ENCODE measurements at regions not wholly inside any gene's neighbourhood (a gene's known extent, or its start where the extent isn't known, plus 50 kb on each side); places are given as distances from the start of the nearest gene placed in this dataset.
A peak's percentile ranks its signal among the peaks of the same experiment; 100 is the strongest.

- no peak for FAIRE-seq
- TF ChIP-seq POLR2A (IDR thresholded peaks at IDR 0.05; ENCODE audit: low read depth, low read length): no peak
- TF ChIP-seq POLR2AphosphoS5 (IDR thresholded peaks at IDR 0.05; ENCODE audit: low read depth, low read length): no peak
- no peak for TF ChIP-seq TAF1 (IDR thresholded peaks at IDR 0.05; ENCODE audit: borderline replicate concordance, low read depth, low read length)
- DNase-seq (ENCODE audit: insufficient read length): no peak
These were observed 158.0 kb upstream of the IL12A start for GRCh38 chr3:159830523-159831154.

DNA sequence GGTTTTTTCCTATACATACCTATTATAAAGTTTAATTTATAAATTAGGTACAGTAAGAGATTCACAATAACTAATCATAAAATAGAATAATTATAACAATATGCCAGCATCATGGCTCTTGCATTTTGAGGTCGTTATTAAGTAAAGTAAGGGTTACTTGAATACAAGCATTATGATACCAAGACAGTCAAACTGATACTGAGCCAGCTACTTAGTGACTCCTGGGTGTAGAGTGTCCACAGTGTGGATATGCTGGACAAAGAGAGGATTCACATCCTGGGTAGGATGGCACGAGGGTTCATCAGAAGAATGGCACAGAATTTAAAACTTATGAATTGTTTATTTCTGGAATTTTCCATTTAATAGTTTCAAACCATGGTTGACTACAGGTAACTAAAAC is 157.2 kb upstream of the IL12A start:
- TF ChIP-seq TAF1 (IDR thresholded peaks at IDR 0.05; ENCODE audit: borderline replicate concordance, low read depth, low read length): no peak
- no peak for TF ChIP-seq POLR2AphosphoS5 (IDR thresholded peaks at IDR 0.05; ENCODE audit: low read depth, low read length)
- no peak for TF ChIP-seq POLR2A (IDR thresholded peaks at IDR 0.05; ENCODE audit: low read depth, low read length)
- peak; percentile 9 for FAIRE-seq
- DNase-seq (ENCODE audit: insufficient read length): no peak

GRCh38 chr3:159832024-159832423 is 156.6 kb upstream of the IL12A start:
- TF ChIP-seq TAF1 (IDR thresholded peaks at IDR 0.05; ENCODE audit: borderline replicate concordance, low read depth, low read length): no peak
- no peak for TF ChIP-seq POLR2A (IDR thresholded peaks at IDR 0.05; ENCODE audit: low read depth, low read length)
- no peak for TF ChIP-seq POLR2AphosphoS5 (IDR thresholded peaks at IDR 0.05; ENCODE audit: low read depth, low read length)
- DNase-seq (ENCODE audit: insufficient read length): no peak
- FAIRE-seq: peak; percentile 53

DNA sequence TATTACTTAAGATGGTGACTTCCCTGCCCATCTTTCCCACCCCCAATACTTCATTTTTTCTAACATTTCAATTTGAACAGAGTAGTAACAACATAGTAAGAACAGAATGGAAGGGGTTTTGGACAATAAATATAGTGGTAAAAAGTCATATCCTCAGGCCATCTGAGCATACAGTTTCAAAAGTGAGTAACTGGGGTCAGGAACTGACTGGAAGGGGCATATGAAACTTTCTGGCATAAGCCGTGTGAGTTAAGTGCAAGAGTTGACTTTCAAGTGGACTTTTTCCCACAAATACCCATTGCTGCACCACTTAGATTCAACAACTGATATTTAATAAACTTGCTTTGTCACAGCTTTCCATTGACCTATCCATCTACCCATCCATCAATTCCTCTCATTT is 153.5 kb upstream of the IL12A start:
- DNase-seq (ENCODE audit: insufficient read length): no peak
- TF ChIP-seq TAF1 (IDR thresholded peaks at IDR 0.05; ENCODE audit: borderline replicate concordance, low read depth, low read length): no peak
- TF ChIP-seq POLR2AphosphoS5 (IDR thresholded peaks at IDR 0.05; ENCODE audit: low read depth, low read length): no peak
- FAIRE-seq: no peak

GRCh38 chr3:159837725-159838124 is 150.9 kb upstream of the IL12A start:
- FAIRE-seq: no peak
- no peak for DNase-seq (ENCODE audit: insufficient read length)
- TF ChIP-seq TAF1 (IDR thresholded peaks at IDR 0.05; ENCODE audit: borderline replicate concordance, low read depth, low read length): no peak
- TF ChIP-seq POLR2AphosphoS5 (IDR thresholded peaks at IDR 0.05; ENCODE audit: low read depth, low read length): no peak
- no peak for TF ChIP-seq POLR2A (IDR thresholded peaks at IDR 0.05; ENCODE audit: low read depth, low read length)

GRCh38 chr3:159838938-159839337 is 149.7 kb upstream of the IL12A start:
- FAIRE-seq (no peak), DNase-seq (ENCODE audit: insufficient read length) (no peak)
- TF ChIP-seq TAF1 (IDR thresholded peaks at IDR 0.05; ENCODE audit: borderline replicate concordance, low read depth, low read length) (no peak), POLR2A (IDR thresholded peaks at IDR 0.05; ENCODE audit: low read depth, low read length) (no peak), POLR2AphosphoS5 (IDR thresholded peaks at IDR 0.05; ENCODE audit: low read depth, low read length) (no peak)

DNA sequence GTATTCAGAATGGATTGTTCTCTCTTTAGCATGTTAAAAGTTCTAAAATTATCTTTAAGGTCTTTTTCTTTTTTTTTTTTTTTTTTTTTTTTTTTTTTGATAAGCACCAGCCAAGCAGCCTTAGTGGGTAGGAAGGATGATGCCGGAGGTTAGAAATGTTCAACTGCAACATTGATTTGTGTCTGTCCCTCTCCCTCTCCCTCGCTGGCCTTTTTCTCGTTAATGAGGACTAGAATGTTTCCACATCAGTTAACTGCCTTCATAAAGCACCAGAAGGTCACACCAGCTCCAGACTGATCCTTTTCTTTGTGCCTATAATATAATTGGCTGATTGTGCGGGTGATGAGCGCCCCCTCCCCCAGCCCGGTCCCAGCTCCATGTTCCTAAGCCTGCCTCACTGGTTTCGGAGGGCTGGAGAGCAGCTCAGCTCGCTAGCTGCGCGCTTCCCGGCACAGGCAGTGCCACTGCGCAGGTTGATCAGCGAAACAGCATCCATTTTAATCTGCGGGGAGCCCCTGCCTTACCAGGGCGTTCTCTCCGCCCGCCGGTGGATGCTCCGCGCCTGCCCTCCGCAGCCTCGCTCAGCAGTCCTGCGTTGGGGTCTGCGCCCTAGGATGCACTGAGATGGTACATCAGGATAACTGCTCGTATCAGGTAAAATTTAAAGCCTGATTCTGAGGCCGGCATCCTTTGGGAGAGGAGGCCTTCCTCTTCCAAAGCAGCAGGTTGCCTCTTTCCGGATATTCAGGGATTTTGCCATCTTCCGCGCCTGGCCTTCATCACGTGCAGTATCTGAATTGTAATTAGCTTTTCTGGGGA is 148.9 kb upstream of the IL12A start, which contains the start of gene SCHIP1:
Gene SCHIP1 (plus strand): TSS at position 301 of the 819 bp plus-strand sequence.
- FAIRE-seq (peak; percentile 85), DNase-seq (ENCODE audit: insufficient read length) (no peak)
- TF ChIP-seq POLR2A (IDR thresholded peaks at IDR 0.05; ENCODE audit: low read depth, low read length) (no peak), POLR2AphosphoS5 (IDR thresholded peaks at IDR 0.05; ENCODE audit: low read depth, low read length) (no peak), TAF1 (IDR thresholded peaks at IDR 0.05; ENCODE audit: borderline replicate concordance, low read depth, low read length) (no peak)

- DNase-seq (ENCODE audit: insufficient read length): no peak
- no peak for FAIRE-seq
- TF ChIP-seq POLR2A (IDR thresholded peaks at IDR 0.05; ENCODE audit: low read depth, low read length): no peak
- no peak for TF ChIP-seq TAF1 (IDR thresholded peaks at IDR 0.05; ENCODE audit: borderline replicate concordance, low read depth, low read length)
- no peak for TF ChIP-seq POLR2AphosphoS5 (IDR thresholded peaks at IDR 0.05; ENCODE audit: low read depth, low read length)
These were observed 147.8 kb upstream of the IL12A start for GRCh38 chr3:159840703-159841299.

DNA sequence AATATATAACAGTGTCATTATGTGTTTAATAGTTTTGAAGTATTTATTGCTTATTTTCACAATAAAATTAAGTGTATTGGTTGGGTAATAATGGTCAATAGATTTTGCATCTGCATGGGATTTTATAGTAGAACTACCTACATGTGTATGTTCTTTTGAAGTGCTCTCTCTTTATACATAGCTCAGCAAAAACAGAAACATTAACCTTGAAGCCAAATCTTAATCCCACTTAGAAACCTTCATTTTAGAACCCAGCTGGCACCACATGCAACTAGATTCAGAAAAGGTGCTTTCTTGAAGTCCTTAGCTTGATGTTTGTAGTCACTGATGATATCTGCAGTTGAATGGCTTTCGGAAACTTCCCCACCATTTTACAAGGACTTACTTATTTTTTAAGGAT is 146.9 kb upstream of the IL12A start:
- DNase-seq (ENCODE audit: insufficient read length): no peak
- TF ChIP-seq POLR2A (IDR thresholded peaks at IDR 0.05; ENCODE audit: low read depth, low read length) (no peak), TAF1 (IDR thresholded peaks at IDR 0.05; ENCODE audit: borderline replicate concordance, low read depth, low read length) (no peak), POLR2AphosphoS5 (IDR thresholded peaks at IDR 0.05; ENCODE audit: low read depth, low read length) (no peak)
- no peak for FAIRE-seq

GRCh38 chr3:159843840-159844730 is 144.6 kb upstream of the IL12A start:
- FAIRE-seq (no peak), DNase-seq (ENCODE audit: insufficient read length) (no peak)
- TF ChIP-seq POLR2A (IDR thresholded peaks at IDR 0.05; ENCODE audit: low read depth, low read length) (no peak), TAF1 (IDR thresholded peaks at IDR 0.05; ENCODE audit: borderline replicate concordance, low read depth, low read length) (no peak), POLR2AphosphoS5 (IDR thresholded peaks at IDR 0.05; ENCODE audit: low read depth, low read length) (no peak)

- FAIRE-seq (no peak), DNase-seq (ENCODE audit: insufficient read length) (no peak)
- TF ChIP-seq TAF1 (IDR thresholded peaks at IDR 0.05; ENCODE audit: borderline replicate concordance, low read depth, low read length) (no peak), POLR2A (IDR thresholded peaks at IDR 0.05; ENCODE audit: low read depth, low read length) (no peak), POLR2AphosphoS5 (IDR thresholded peaks at IDR 0.05; ENCODE audit: low read depth, low read length) (no peak)
These were observed 143.8 kb upstream of the IL12A start for GRCh38 chr3:159844801-159845261.

Data from GM12892 (cell line).